ENCODE measurements at regions not wholly inside any gene's neighbourhood (a gene's known extent, or its start where the extent isn't known, plus 50 kb on each side); places are given as distances from the start of the nearest gene placed in this dataset.

- DNase-seq = no peak
- Histone ChIP-seq H3K9me3 (no peaks in the 10 kb centered on the region), H3K27me3 (ENCODE audit: insufficient read depth in 3 of 3, low read length in 2 of 3) (no peaks in the 10 kb centered on the region), H3K4me3 (no peak overlapping the region), H3K36me3 (ENCODE audit: insufficient read depth in 1 of 2, low read depth in 1 of 2) (no peaks in the 10 kb centered on the region), H3K27ac (no peak overlapping the region), H3K4me1 (no peaks in the 10 kb centered on the region)
- no peak for ATAC-seq
- intact Hi-C loops (cut with DNase I) = no loop called here
- WGBS, 3 donors = 82 to 86% (median 86%) methylated on average over 4 of the region's 4 CpGs
- TF ChIP-seq CTCF (IDR thresholded peaks at IDR 0.05) = no peak
These were observed 192.8 kb upstream of the NRIP1 start for GRCh38 chr21:15257646-15258045.

- ATAC-seq (no peak), DNase-seq (no peak)
- Histone ChIP-seq H3K4me3 (no peak overlapping the region), H3K27ac (no peak overlapping the region), H3K27me3 (ENCODE audit: insufficient read depth in 3 of 3, low read length in 2 of 3) (no peaks in the 10 kb centered on the region), H3K36me3 (ENCODE audit: insufficient read depth in 1 of 2, low read depth in 1 of 2) (no peaks in the 10 kb centered on the region), H3K9me3 (no peaks in the 10 kb centered on the region), H3K4me1 (no peaks in the 10 kb centered on the region)
- intact Hi-C loops (cut with DNase I) = no loop called here
- 100% methylated on average over 1 of the region's 1 CpG for WGBS, 3 donors
- no peak for TF ChIP-seq CTCF (IDR thresholded peaks at IDR 0.05)
These were observed 195.0 kb upstream of the NRIP1 start for GRCh38 chr21:15259824-15260223.

- no peaks in the 10 kb centered on the region for H3K27me3 ChIP-seq (ENCODE audit: insufficient read depth in 3 of 3, low read length in 2 of 3)
- H3K4me3 ChIP-seq = no peak overlapping the region
- no peak for ATAC-seq
- no peaks in the 10 kb centered on the region for H3K36me3 ChIP-seq (ENCODE audit: insufficient read depth in 1 of 2, low read depth in 1 of 2)
- no peaks in the 10 kb centered on the region for H3K4me1 ChIP-seq
- DNase-seq = no peak
- no peak overlapping the region for H3K27ac ChIP-seq
- TF ChIP-seq CTCF (IDR thresholded peaks at IDR 0.05) = no peak
- 94 to 96% (median 95%) methylated on average over 4 of the region's 4 CpGs for WGBS, 3 donors
- intact Hi-C loops (cut with DNase I) = no loop called here
- no peaks in the 10 kb centered on the region for H3K9me3 ChIP-seq
These were observed 195.8 kb upstream of the NRIP1 start for GRCh38 chr21:15260604-15261003.

DNA sequence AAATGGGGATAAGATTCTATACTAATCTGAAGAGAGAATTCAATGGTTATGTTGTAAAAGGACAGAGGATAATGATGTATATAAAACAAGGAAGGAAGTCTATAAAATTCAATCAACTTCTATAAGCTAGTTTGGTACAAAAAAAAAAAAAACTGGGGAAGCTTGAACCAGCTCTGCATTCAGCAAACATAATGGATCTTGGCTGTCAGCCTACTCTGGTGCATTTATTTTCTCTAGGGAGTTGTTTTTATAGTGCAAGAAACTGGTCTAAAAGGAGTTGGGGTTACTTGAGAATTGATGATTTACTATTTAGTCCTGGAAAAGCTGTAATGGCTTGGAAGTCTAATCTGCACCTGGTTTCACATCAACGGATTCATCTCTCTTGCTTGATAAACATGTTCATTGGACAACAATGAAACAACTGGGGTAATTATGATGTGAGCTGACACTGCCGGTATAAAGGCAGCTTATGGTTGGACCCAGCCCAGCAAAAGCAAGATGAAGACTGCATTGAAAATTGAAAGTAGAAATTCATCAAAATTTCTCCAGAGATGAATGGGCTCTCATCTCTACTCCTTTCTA lies 199.4 kb upstream of the NRIP1 start:
- Histone ChIP-seq H3K27me3 (ENCODE audit: insufficient read depth in 3 of 3, low read length in 2 of 3) (no peaks in the 10 kb centered on the region), H3K36me3 (ENCODE audit: insufficient read depth in 1 of 2, low read depth in 1 of 2) (no peaks in the 10 kb centered on the region), H3K27ac (no peak overlapping the region), H3K9me3 (no peaks in the 10 kb centered on the region), H3K4me1 (no peaks in the 10 kb centered on the region), H3K4me3 (no peak overlapping the region)
- ATAC-seq (no peak), DNase-seq (no peak)
- WGBS, 3 donors = 14 to 23% (median 20%) methylated on average over 2 of the region's 2 CpGs
- no peak for TF ChIP-seq CTCF (IDR thresholded peaks at IDR 0.05)
- intact Hi-C loops (cut with DNase I) = no loop called here

- Histone ChIP-seq H3K27me3 (ENCODE audit: insufficient read depth in 3 of 3, low read length in 2 of 3) (no peaks in the 10 kb centered on the region), H3K4me1 (peaks cover 5% of the 10 kb centered on the region), H3K9me3 (no peaks in the 10 kb centered on the region), H3K36me3 (ENCODE audit: insufficient read depth in 1 of 2, low read depth in 1 of 2) (no peaks in the 10 kb centered on the region), H3K4me3 (no peak overlapping the region), H3K27ac (no peak overlapping the region)
- WGBS, 3 donors = 48 to 78% (median 50%) methylated on average over 4 of the region's 4 CpGs
- ATAC-seq (no peak), DNase-seq (no peak)
- no peak for TF ChIP-seq CTCF (IDR thresholded peaks at IDR 0.05)
- intact Hi-C loops (cut with DNase I) = no loop called here
These were observed 207.4 kb upstream of the NRIP1 start for GRCh38 chr21:15272171-15272570.
